ENCODE measurements at regions not wholly inside any gene's neighbourhood (a gene's known extent, or its start where the extent isn't known, plus 50 kb on each side); places are given as distances from the start of the nearest gene placed in this dataset.
"Not testable (repeated sequence)": the region's sequence is repeated elsewhere in the genome, so short reads cannot be mapped to it uniquely, and the experiment has no call there.

- no peaks in the 10 kb centered on the region for H3K4me1 ChIP-seq (ENCODE audit: insufficient read depth)
- no peak for TF ChIP-seq EZH2phosphoT487 (IDR thresholded peaks at IDR 0.05; ENCODE audit: insufficient read depth, low read depth)
- no peak for TF ChIP-seq EZH2 (IDR thresholded peaks at IDR 0.05; ENCODE audit: insufficient read depth, poor library complexity, severe bottlenecking)
- H3F3A ChIP-seq (ENCODE audit: insufficient read depth), result no peaks in the 10 kb centered on the region
- no peak overlapping the region for H3K27ac ChIP-seq
- in situ Hi-C loops (cut with MboI), result no loop called here
- no peak overlapping the region for H2AFZ ChIP-seq
- no peaks in the 10 kb centered on the region for H4K20me1 ChIP-seq (ENCODE audit: insufficient read depth)
- H3K4me3 ChIP-seq, result no peak overlapping the region
- WGBS, 2 experiments (ENCODE audit: low coverage in 1 of 2, low lambda C conversion rate in 2 of 2, missing lambda C conversion rate in 2 of 2), result 80 to 87% methylated on average over 2 of the region's 2 CpGs
- no peak overlapping the region for H3K4me2 ChIP-seq (ENCODE audit: unreplicated experiment)
- H3K9me2 ChIP-seq (ENCODE audit: insufficient read depth), result no peaks in the 10 kb centered on the region
- no peak overlapping the region for H3K9ac ChIP-seq
- H3K36me3 ChIP-seq (ENCODE audit: low read depth), result no peaks in the 10 kb centered on the region
- H3K79me2 ChIP-seq (ENCODE audit: insufficient read depth), result no peaks in the 10 kb centered on the region
- no peaks in the 10 kb centered on the region for H3K27me3 ChIP-seq (replicated peaks; ENCODE audit: insufficient read depth)
- no peak for DNase-seq
- H3K9me3 ChIP-seq (ENCODE audit: low read depth), result no peaks in the 10 kb centered on the region
These were observed 59.8 kb upstream of the MAGI2 start for GRCh38 chr7:79513261-79513660.

DNA sequence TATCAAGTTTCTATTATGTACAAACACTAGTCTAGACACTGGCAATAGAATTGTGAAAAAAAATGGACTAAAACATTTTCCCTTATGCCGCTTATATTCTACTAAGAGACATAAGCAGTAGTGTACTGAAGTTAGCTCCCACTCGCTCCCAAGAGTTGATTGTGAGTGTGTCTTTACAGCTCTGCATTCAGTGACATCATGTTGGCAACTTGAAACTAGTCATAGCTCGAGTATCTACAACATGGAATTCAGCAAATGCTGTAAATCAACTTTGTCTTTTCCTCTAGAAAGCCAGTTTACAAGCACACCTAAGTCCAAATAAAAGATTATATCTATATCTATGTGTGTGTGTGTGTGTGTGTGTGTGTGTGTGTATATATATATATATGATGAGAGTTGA lies 58.8 kb upstream of the MAGI2 start:
- WGBS, 2 experiments (ENCODE audit: low coverage in 1 of 2, low lambda C conversion rate in 2 of 2, missing lambda C conversion rate in 2 of 2), result 77 to 78% methylated on average over 3 of the region's 3 CpGs
- no peaks in the 10 kb centered on the region for H3K36me3 ChIP-seq (ENCODE audit: low read depth)
- in situ Hi-C loops (cut with MboI), result no loop called here

GRCh38 chr7:79511056-79511455 lies 57.6 kb upstream of the MAGI2 start:
- in situ Hi-C loops (cut with MboI); H4K20me1 ChIP-seq (ENCODE audit: insufficient read depth); H3K9me3 ChIP-seq (ENCODE audit: low read depth); H3K27ac ChIP-seq; H3K36me3 ChIP-seq (ENCODE audit: low read depth); H3K9me2 ChIP-seq (ENCODE audit: insufficient read depth); H3F3A ChIP-seq (ENCODE audit: insufficient read depth); H2AFZ ChIP-seq; H3K27me3 ChIP-seq (replicated peaks; ENCODE audit: insufficient read depth); H3K79me2 ChIP-seq (ENCODE audit: insufficient read depth); H3K4me3 ChIP-seq; H3K4me2 ChIP-seq (ENCODE audit: unreplicated experiment); DNase-seq; H3K4me1 ChIP-seq (ENCODE audit: insufficient read depth); H3K9ac ChIP-seq: not testable (repeated sequence)
- WGBS, 2 experiments (ENCODE audit: low coverage in 1 of 2, low lambda C conversion rate in 2 of 2, missing lambda C conversion rate in 2 of 2), result 40 to 57% methylated on average over 1 of the region's 1 CpG

More for the DNA sequence above, 58.8 kb upstream of the MAGI2 start:
- Histone ChIP-seq H3K4me3 (no peak overlapping the region), H3K9me3 (ENCODE audit: low read depth) (no peaks in the 10 kb centered on the region), H3K27me3 (replicated peaks; ENCODE audit: insufficient read depth) (no peaks in the 10 kb centered on the region), H3K27ac (no peak overlapping the region), H3K9me2 (ENCODE audit: insufficient read depth) (no peaks in the 10 kb centered on the region), H4K20me1 (ENCODE audit: insufficient read depth) (no peaks in the 10 kb centered on the region), H2AFZ (no peak overlapping the region), H3K79me2 (ENCODE audit: insufficient read depth) (no peaks in the 10 kb centered on the region), H3K9ac (no peak overlapping the region), H3F3A (ENCODE audit: insufficient read depth) (no peaks in the 10 kb centered on the region), H3K4me2 (ENCODE audit: unreplicated experiment) (no peak overlapping the region), H3K4me1 (ENCODE audit: insufficient read depth) (no peaks in the 10 kb centered on the region)
- peak; percentile 23 for DNase-seq
- no peak for TF ChIP-seq EZH2phosphoT487 (IDR thresholded peaks at IDR 0.05; ENCODE audit: insufficient read depth, low read depth)
- TF ChIP-seq EZH2 (IDR thresholded peaks at IDR 0.05; ENCODE audit: insufficient read depth, poor library complexity, severe bottlenecking), result no peak

DNA sequence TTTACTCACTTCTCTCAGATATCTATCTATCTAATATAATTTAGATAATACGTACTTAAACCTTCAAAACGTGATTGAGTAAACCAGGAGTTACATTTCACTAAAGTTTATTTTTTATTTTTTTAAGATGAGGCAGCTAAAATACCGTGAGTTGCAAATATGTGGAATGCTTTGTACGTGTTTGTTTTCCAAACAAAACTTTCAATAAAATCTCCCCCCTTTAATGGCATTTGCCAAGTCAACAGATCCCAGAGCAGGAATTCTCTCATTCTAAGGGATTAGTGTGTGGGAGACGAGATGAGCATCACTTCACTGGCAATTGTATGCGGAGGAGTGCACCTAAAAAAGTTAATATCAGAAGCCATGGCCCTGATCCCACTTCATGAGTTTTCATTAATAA lies 53.7 kb upstream of the MAGI2 start:
- Histone ChIP-seq H3K9me3 (ENCODE audit: low read depth) (no peaks in the 10 kb centered on the region), H3K79me2 (ENCODE audit: insufficient read depth) (no peaks in the 10 kb centered on the region), H3K9ac (no peak overlapping the region), H2AFZ (no peak overlapping the region), H3K4me2 (ENCODE audit: unreplicated experiment) (no peak overlapping the region), H3K4me1 (ENCODE audit: insufficient read depth) (peaks cover 20% of the 10 kb centered on the region), H3K36me3 (ENCODE audit: low read depth) (no peaks in the 10 kb centered on the region), H3F3A (ENCODE audit: insufficient read depth) (peaks cover 6% of the 10 kb centered on the region; the same call in 1 of the 2 replicates), H4K20me1 (ENCODE audit: insufficient read depth) (no peaks in the 10 kb centered on the region), H3K27ac (no peak overlapping the region), H3K27me3 (replicated peaks; ENCODE audit: insufficient read depth) (no peaks in the 10 kb centered on the region), H3K9me2 (ENCODE audit: insufficient read depth) (no peaks in the 10 kb centered on the region), H3K4me3 (no peak overlapping the region)
- WGBS, 2 experiments (ENCODE audit: low coverage in 1 of 2, low lambda C conversion rate in 2 of 2, missing lambda C conversion rate in 2 of 2), result 80 to 82% methylated on average over 6 of the region's 6 CpGs
- in situ Hi-C loops (cut with MboI), result no loop called here
- no peak for DNase-seq
- TF ChIP-seq EZH2phosphoT487 (IDR thresholded peaks at IDR 0.05; ENCODE audit: insufficient read depth, low read depth) (no peak), EZH2 (IDR thresholded peaks at IDR 0.05; ENCODE audit: insufficient read depth, poor library complexity, severe bottlenecking) (no peak)

GRCh38 chr7:79506481-79506880 lies 53.0 kb upstream of the MAGI2 start:
- peak overlapping the region; percentile 38 for H3K4me2 ChIP-seq (ENCODE audit: unreplicated experiment)
- H3F3A ChIP-seq (ENCODE audit: insufficient read depth), result peaks cover 6% of the 10 kb centered on the region; the same call in 1 of the 2 replicates
- no peaks in the 10 kb centered on the region for H3K9me2 ChIP-seq (ENCODE audit: insufficient read depth)
- peaks cover 20% of the 10 kb centered on the region for H3K4me1 ChIP-seq (ENCODE audit: insufficient read depth)
- 27 to 30% methylated on average over 2 of the region's 2 CpGs for WGBS, 2 experiments (ENCODE audit: low coverage in 1 of 2, low lambda C conversion rate in 2 of 2, missing lambda C conversion rate in 2 of 2)
- TF ChIP-seq EZH2phosphoT487 (IDR thresholded peaks at IDR 0.05; ENCODE audit: insufficient read depth, low read depth) (no peak), EZH2 (IDR thresholded peaks at IDR 0.05; ENCODE audit: insufficient read depth, poor library complexity, severe bottlenecking) (no peak)
- no peaks in the 10 kb centered on the region for H3K27me3 ChIP-seq (replicated peaks; ENCODE audit: insufficient read depth)
- no peaks in the 10 kb centered on the region for H4K20me1 ChIP-seq (ENCODE audit: insufficient read depth)
- H3K9me3 ChIP-seq (ENCODE audit: low read depth), result no peaks in the 10 kb centered on the region
- H3K36me3 ChIP-seq (ENCODE audit: low read depth), result no peaks in the 10 kb centered on the region
- in situ Hi-C loops (cut with MboI), result no loop called here
- peak overlapping the region; percentile 20; the same call in 1 of the 2 replicates for H2AFZ ChIP-seq
- H3K79me2 ChIP-seq (ENCODE audit: insufficient read depth), result no peaks in the 10 kb centered on the region
- no peak overlapping the region for H3K9ac ChIP-seq
- no peak overlapping the region for H3K27ac ChIP-seq
- 0 out of 2 replicates have a peak overlapping the region, but pooled peaks have one; percentile 10 for H3K4me3 ChIP-seq
- peak; percentile 27 for DNase-seq

Measured in GM23248 (cell line).